WTC11 (cell line): ENCODE measurements at regions not wholly inside any gene's neighbourhood (a gene's known extent, or its start where the extent isn't known, plus 50 kb on each side); places are given as distances from the start of the nearest gene placed in this dataset.

Experiments
- ATAC-seq: fragments of 200-7000 bp; cut with Tn5 transposase; 2 replicates; pipeline ENCODE4 v1.10.0; 2021; ENCODE audit warnings: mild to moderate bottlenecking, moderate library complexity
- CTCF ChIA-PET: fragments of 300-600 bp; sonication (Branson Sonifier 250); formaldehyde crosslinking; loops from one replicate; lab custom pipeline; 2021; ENCODE audit warnings: antibody characterized with exemption; lab: Charles Lee
- POLR2A ChIA-PET: fragments of 350-600 bp; sonication (Branson Sonifier 250); formaldehyde crosslinking; loops from one replicate; lab custom pipeline; 2021; ENCODE audit warnings: antibody characterized with exemption; lab: Charles Lee
- DNase-seq: peaks from one replicate; pipeline ENCODE4 v3.0.0; 2021; ENCODE audit warnings: low spot score
- H3K27ac Mint-ChIP-seq: 2 replicates; pipeline ENCODE4 v1.8.0; 2021; ENCODE audit warnings: mixed read lengths
- H3K27me3 Mint-ChIP-seq: 2 replicates; pipeline ENCODE4 v1.8.0; 2021; ENCODE audit warnings: low read depth, mild to moderate bottlenecking, moderate library complexity, mixed read lengths
- H3K36me3 Mint-ChIP-seq: 2 replicates; pipeline ENCODE4 v1.8.0; 2021; ENCODE audit warnings: mixed read lengths
- H3K4me1 Mint-ChIP-seq: 2 replicates; pipeline ENCODE4 v1.8.0; 2022; ENCODE audit warnings: mixed read lengths
- H3K4me3 Mint-ChIP-seq: 2 replicates; pipeline ENCODE4 v1.8.0; 2021; ENCODE audit warnings: mild to moderate bottlenecking, moderate library complexity, mixed read lengths
- H3K9me3 Mint-ChIP-seq: 2 replicates; pipeline ENCODE4 v1.8.0; 2021; ENCODE audit warnings: mixed read lengths
- AFF4 ChIP-seq: sonication (generic); formaldehyde crosslinking; IDR thresholded peaks from 2 replicates; pipeline ENCODE4 v1.8.1; 2023; ENCODE audit warnings: mild to moderate bottlenecking, missing genetic modification reagents, borderline replicate concordance
- AR ChIP-seq: fragments of 250-450 bp; sonication (Bioruptor Pico); IDR thresholded peaks from 2 replicates; pipeline ENCODE4 v1.9.0; 2021; ENCODE audit warnings: mild to moderate bottlenecking
- ATF1 ChIP-seq: sonication (generic); formaldehyde crosslinking; IDR thresholded peaks from 2 replicates; pipeline ENCODE4 v1.8.1; 2023; ENCODE audit warnings: mild to moderate bottlenecking, moderate library complexity, missing genetic modification reagents
- CBFB ChIP-seq: sonication (generic); formaldehyde crosslinking; IDR thresholded peaks from 2 replicates; pipeline ENCODE4 v1.8.1; 2022; ENCODE audit warnings: mild to moderate bottlenecking, low read depth, missing genetic modification reagents
- CDX4 ChIP-seq: fragments of 250-450 bp; sonication (Bioruptor Pico); IDR thresholded peaks from 2 replicates; pipeline ENCODE4 v1.9.0; 2021; ENCODE audit warnings: moderate library complexity, mild to moderate bottlenecking, inconsistent platforms, borderline replicate concordance
- CTCF ChIP-seq: fragments of 200-600 bp; IDR thresholded peaks from 2 replicates; pipeline ENCODE4 v1.8.0; 2022; ENCODE audit warnings: antibody characterized with exemption
- EMX1 ChIP-seq: fragments of 250-450 bp; sonication (Bioruptor Pico); IDR thresholded peaks from 2 replicates; pipeline ENCODE4 v1.8.0; 2021; ENCODE audit warnings: mild to moderate bottlenecking
- FOXP4 ChIP-seq: sonication (generic); formaldehyde crosslinking; IDR thresholded peaks from 2 replicates; pipeline ENCODE4 v1.8.0; 2022; ENCODE audit warnings: mild to moderate bottlenecking, missing genetic modification reagents
- HMGA2 ChIP-seq: fragments of 250-450 bp; sonication (Bioruptor Pico); IDR thresholded peaks from 2 replicates; pipeline ENCODE4 v1.4.0; 2021; ENCODE audit warnings: mild to moderate bottlenecking, moderate library complexity
- HMGXB4 ChIP-seq: sonication (generic); formaldehyde crosslinking; IDR thresholded peaks from 2 replicates; pipeline ENCODE4 v1.8.1; 2023; ENCODE audit warnings: mild to moderate bottlenecking, moderate library complexity, missing genetic modification reagents
- MLX ChIP-seq: sonication (generic); formaldehyde crosslinking; IDR thresholded peaks from 2 replicates; pipeline ENCODE4 v1.8.1; 2023; ENCODE audit warnings: mild to moderate bottlenecking, missing genetic modification reagents, moderate library complexity
- MYBL2 ChIP-seq: sonication (generic); formaldehyde crosslinking; IDR thresholded peaks from 2 replicates; pipeline ENCODE4 v1.8.1; 2023; ENCODE audit warnings: mild to moderate bottlenecking, moderate library complexity, missing genetic modification reagents
- NFE2L1 ChIP-seq: sonication (generic); formaldehyde crosslinking; IDR thresholded peaks from 2 replicates; pipeline ENCODE4 v1.8.1; 2023; ENCODE audit warnings: missing genetic modification reagents
- SMAD3 ChIP-seq: sonication (generic); formaldehyde crosslinking; IDR thresholded peaks from 2 replicates; pipeline ENCODE4 v1.8.0; 2022; ENCODE audit warnings: missing genetic modification reagents, mild to moderate bottlenecking, borderline replicate concordance
- SMAD4 ChIP-seq: sonication (generic); formaldehyde crosslinking; IDR thresholded peaks from 2 replicates; pipeline ENCODE4 v1.8.0; 2022; ENCODE audit warnings: mild to moderate bottlenecking, missing genetic modification reagents
- TCF7 ChIP-seq: sonication (generic); formaldehyde crosslinking; IDR thresholded peaks from 2 replicates; pipeline ENCODE4 v1.8.0; 2022; ENCODE audit warnings: mild to moderate bottlenecking, low read depth, missing genetic modification reagents, moderate library complexity
- TEAD1 ChIP-seq: sonication (generic); formaldehyde crosslinking; IDR thresholded peaks from 2 replicates; pipeline ENCODE4 v1.8.0; 2022; ENCODE audit warnings: mild to moderate bottlenecking, missing genetic modification reagents
- ZNF263 ChIP-seq: sonication (generic); formaldehyde crosslinking; IDR thresholded peaks from 2 replicates; pipeline ENCODE4 v1.8.1; 2022; ENCODE audit warnings: low read depth, mild to moderate bottlenecking, moderate library complexity, missing genetic modification reagents
- ZNF532 ChIP-seq: fragments of 250-450 bp; sonication (Bioruptor Pico); IDR thresholded peaks from 2 replicates; pipeline ENCODE4 v1.9.0; 2021; ENCODE audit warnings: mild to moderate bottlenecking, borderline replicate concordance

- ATAC-seq (no peak), DNase-seq (no peak)
- no peak overlapping the region for H3K27ac Mint-ChIP-seq
- H3K27me3 Mint-ChIP-seq: peaks cover 6% of the 10 kb centered on the region; the same call in 1 of the 2 replicates
- H3K4me1 Mint-ChIP-seq: peaks cover 38% of the 10 kb centered on the region
- CTCF ChIA-PET: no interaction called here
- H3K4me3 Mint-ChIP-seq: no peak overlapping the region
- POLR2A ChIA-PET: no interaction called here
- H3K9me3 Mint-ChIP-seq: no peaks in the 10 kb centered on the region
- H3K36me3 Mint-ChIP-seq: no peaks in the 10 kb centered on the region
- no peak for TF ChIP-seq AFF4 (CRISPR knock-in tag)
- TF ChIP-seq TCF7 (CRISPR knock-in tag): no peak
- no peak for TF ChIP-seq FOXP4
- TF ChIP-seq ZNF532 (CRISPR knock-in tag): no peak
- no peak for TF ChIP-seq SMAD3 (CRISPR knock-in tag)
- no peak for TF ChIP-seq HMGA2
- TF ChIP-seq HMGXB4: no peak
- no peak for TF ChIP-seq ATF1 (CRISPR knock-in tag)
- TF ChIP-seq AR (CRISPR knock-in tag): no peak
- TF ChIP-seq TEAD1 (CRISPR knock-in tag): no peak
- TF ChIP-seq CBFB (CRISPR knock-in tag): no peak
- TF ChIP-seq NFE2L1: no peak
- TF ChIP-seq ZNF263 (CRISPR knock-in tag): no peak
- no peak for TF ChIP-seq MYBL2
- no peak for TF ChIP-seq CTCF
- no peak for TF ChIP-seq SMAD4 (CRISPR knock-in tag)
- TF ChIP-seq MLX (CRISPR knock-in tag): no peak
- no peak for TF ChIP-seq CDX4 (CRISPR knock-in tag)
- no peak for TF ChIP-seq EMX1 (CRISPR knock-in tag)
These were observed 101.9 kb downstream of the PLK2 start for GRCh38 chr5:58357799-58358500.
